Activated T-helper 1 cell treated with anti-CD3 and anti-CD28 coated beads, Interleukin-12 subunit alpha, Interleukin-12 subunit beta, Interleukin-2, Interleukin-4 antibody, amounts not matched to agents 30 ng/mL and 10 ng/mL and 1 ng/mL, durations not matched to agents 14 hours and 24 hours and 36 hours (primary cell): ENCODE measurements at regions not wholly inside any gene's neighbourhood (a gene's known extent, or its start where the extent isn't known, plus 50 kb on each side); places are given as distances from the start of the nearest gene placed in this dataset.

ENCODE experiments used
- DNase-seq: peaks from one replicate; pipeline ENCODE4 v3.0.0; 2021; ENCODE audit warnings: low spot score
- H3K27ac Mint-ChIP-seq: one replicate; pipeline ENCODE4 v1.8.0; 2021; ENCODE audit warnings: mild to moderate bottlenecking, mixed read lengths
- H3K27me3 Mint-ChIP-seq: one replicate; pipeline ENCODE4 v1.8.0; 2022; ENCODE audit warnings: mild to moderate bottlenecking, moderate library complexity, mixed read lengths; ENCODE audit not compliant: insufficient read depth
- H3K36me3 Mint-ChIP-seq: one replicate; pipeline ENCODE4 v1.8.0; 2021; ENCODE audit warnings: low read depth, mixed read lengths
- H3K4me1 Mint-ChIP-seq: one replicate; pipeline ENCODE4 v1.8.0; 2021; ENCODE audit warnings: low read depth, mixed read lengths
- H3K4me3 Mint-ChIP-seq: one replicate; pipeline ENCODE4 v1.8.0; 2021; ENCODE audit warnings: mild to moderate bottlenecking, moderate library complexity, mixed read lengths
- H3K9me3 Mint-ChIP-seq: one replicate; pipeline ENCODE4 v1.8.0; 2021; ENCODE audit warnings: mixed read lengths
- intact Hi-C: fragments of 100-400 bp; cut with micrococcal nuclease; formaldehyde crosslinking; loops from one replicate; pipeline ENCODE4 v1.15.1; 2024

GRCh38 chr10:128915630-128916029 is 551.4 kb upstream of the MGMT start:
- Mint-ChIP-seq H3K9me3 (no peaks in the 10 kb centered on the region), H3K36me3 (no peaks in the 10 kb centered on the region), H3K27me3 (peaks cover 2% of the 10 kb centered on the region), H3K4me1 (peaks cover 4% of the 10 kb centered on the region), H3K27ac (no peak overlapping the region), H3K4me3 (no peak overlapping the region)
- DNase-seq = no peak
- intact Hi-C loops = no loop called here

DNA sequence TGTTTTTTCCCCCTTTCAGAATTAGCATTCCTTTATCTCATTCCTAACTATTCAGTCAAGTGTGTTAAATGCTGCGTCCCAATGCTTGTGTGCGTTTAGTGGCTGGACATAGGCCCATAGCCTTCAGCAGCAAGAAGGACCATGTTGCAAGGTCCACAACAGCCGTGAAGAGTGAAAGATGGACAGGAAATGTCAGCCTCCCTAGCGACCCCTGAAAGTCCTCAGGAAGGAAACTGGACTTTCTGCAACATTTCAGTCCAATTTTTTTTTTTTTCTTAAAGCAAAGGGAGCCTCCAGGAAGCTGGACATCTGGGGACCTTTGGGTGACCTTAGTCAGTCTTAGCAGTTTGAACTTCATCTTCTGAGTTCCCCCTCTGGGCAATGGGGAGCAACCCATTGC is 550.7 kb upstream of the MGMT start:
- intact Hi-C loops = no loop called here
- Mint-ChIP-seq H3K27ac (no peak overlapping the region), H3K4me3 (no peak overlapping the region), H3K36me3 (no peaks in the 10 kb centered on the region), H3K27me3 (peaks cover 2% of the 10 kb centered on the region), H3K9me3 (no peaks in the 10 kb centered on the region), H3K4me1 (peaks cover 4% of the 10 kb centered on the region)
- no peak for DNase-seq

- intact Hi-C loops = no loop called here
- Mint-ChIP-seq H3K36me3 (no peaks in the 10 kb centered on the region), H3K4me3 (no peak overlapping the region), H3K27ac (no peak overlapping the region), H3K9me3 (peaks cover 8% of the 10 kb centered on the region), H3K4me1 (no peaks in the 10 kb centered on the region), H3K27me3 (no peaks in the 10 kb centered on the region)
- DNase-seq = no peak
Measured at GRCh38 chr10:128921389-128922022, 545.5 kb upstream of the MGMT start.

DNA sequence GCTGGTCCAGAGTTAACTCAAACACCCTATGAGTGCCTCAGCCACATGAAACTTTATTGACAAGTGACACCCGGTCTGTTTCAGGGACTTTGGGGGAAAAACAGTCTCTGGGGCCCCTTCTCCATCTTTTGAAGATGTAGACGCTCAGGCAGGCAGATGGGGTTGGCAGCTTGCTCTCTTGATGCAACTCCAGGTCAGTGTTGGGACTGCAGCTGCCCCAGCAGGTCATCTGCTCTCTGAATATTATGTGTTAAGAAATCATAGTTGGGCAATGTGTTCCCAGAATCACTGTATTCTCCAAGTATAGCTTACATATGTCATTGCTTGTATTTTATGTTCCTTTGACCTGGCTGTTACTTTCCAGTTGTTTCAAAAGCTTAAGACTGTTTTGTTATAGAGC is 544.9 kb upstream of the MGMT start:
- H3K27me3 Mint-ChIP-seq = no peaks in the 10 kb centered on the region
- intact Hi-C loops = no loop called here
- DNase-seq = no peak
- H3K4me1 Mint-ChIP-seq = no peaks in the 10 kb centered on the region
- H3K9me3 Mint-ChIP-seq = peaks cover 8% of the 10 kb centered on the region
- H3K27ac Mint-ChIP-seq = no peak overlapping the region
- H3K4me3 Mint-ChIP-seq = no peak overlapping the region
- no peaks in the 10 kb centered on the region for H3K36me3 Mint-ChIP-seq

GRCh38 chr10:128922619-128923196 is 544.3 kb upstream of the MGMT start:
- Mint-ChIP-seq H3K9me3 (peaks cover 8% of the 10 kb centered on the region), H3K36me3 (no peaks in the 10 kb centered on the region), H3K27me3 (no peaks in the 10 kb centered on the region), H3K4me1 (no peaks in the 10 kb centered on the region), H3K4me3 (no peak overlapping the region), H3K27ac (no peak overlapping the region)
- intact Hi-C loops = no loop called here
- no peak for DNase-seq

- Mint-ChIP-seq H3K27me3 (no peaks in the 10 kb centered on the region), H3K4me1 (no peaks in the 10 kb centered on the region), H3K36me3 (no peaks in the 10 kb centered on the region), H3K4me3 (no peak overlapping the region), H3K27ac (no peak overlapping the region), H3K9me3 (peaks cover 10% of the 10 kb centered on the region)
- DNase-seq = no peak
- intact Hi-C loops = no loop called here
Measured at GRCh38 chr10:128924918-128925317, 542.1 kb upstream of the MGMT start.

DNA sequence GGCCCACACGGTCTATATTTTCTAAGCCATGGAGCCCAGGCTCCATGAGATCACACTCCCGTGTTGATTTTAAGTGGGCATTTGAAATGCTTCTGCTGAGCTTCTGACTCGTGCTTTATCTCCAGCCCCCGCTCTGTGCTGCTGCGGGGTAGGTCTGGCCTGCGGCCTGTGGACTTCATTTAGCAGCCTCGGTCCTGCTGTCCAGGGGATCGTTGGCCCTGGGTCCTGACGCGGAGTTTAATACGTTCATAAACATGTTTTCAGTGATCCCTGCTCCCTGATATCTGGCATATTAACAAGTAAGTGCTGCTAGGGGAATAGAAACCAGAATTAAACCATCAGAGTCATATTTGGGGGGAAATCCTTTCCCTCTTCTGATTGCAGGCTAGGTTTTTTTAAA is 540.3 kb upstream of the MGMT start:
- Mint-ChIP-seq H3K27ac (no peak overlapping the region), H3K4me3 (no peak overlapping the region), H3K36me3 (no peaks in the 10 kb centered on the region), H3K9me3 (peaks cover 10% of the 10 kb centered on the region), H3K4me1 (no peaks in the 10 kb centered on the region), H3K27me3 (peaks cover 2% of the 10 kb centered on the region)
- no peak for DNase-seq
- intact Hi-C loops = no loop called here

- no peaks in the 10 kb centered on the region for H3K4me1 Mint-ChIP-seq
- H3K27me3 Mint-ChIP-seq = peaks cover 5% of the 10 kb centered on the region
- intact Hi-C loops = no loop called here
- no peak overlapping the region for H3K27ac Mint-ChIP-seq
- peaks cover 10% of the 10 kb centered on the region for H3K9me3 Mint-ChIP-seq
- H3K36me3 Mint-ChIP-seq = no peaks in the 10 kb centered on the region
- no peak overlapping the region for H3K4me3 Mint-ChIP-seq
- no peak for DNase-seq
Measured at GRCh38 chr10:128927497-128928161, 539.4 kb upstream of the MGMT start.

- Mint-ChIP-seq H3K4me3 (no peak overlapping the region), H3K27me3 (peaks cover 6% of the 10 kb centered on the region), H3K4me1 (no peaks in the 10 kb centered on the region), H3K9me3 (peaks cover 10% of the 10 kb centered on the region), H3K27ac (no peak overlapping the region), H3K36me3 (no peaks in the 10 kb centered on the region)
- intact Hi-C loops = no loop called here
- no peak for DNase-seq
Measured at GRCh38 chr10:128928231-128928836, 538.7 kb upstream of the MGMT start.

DNA sequence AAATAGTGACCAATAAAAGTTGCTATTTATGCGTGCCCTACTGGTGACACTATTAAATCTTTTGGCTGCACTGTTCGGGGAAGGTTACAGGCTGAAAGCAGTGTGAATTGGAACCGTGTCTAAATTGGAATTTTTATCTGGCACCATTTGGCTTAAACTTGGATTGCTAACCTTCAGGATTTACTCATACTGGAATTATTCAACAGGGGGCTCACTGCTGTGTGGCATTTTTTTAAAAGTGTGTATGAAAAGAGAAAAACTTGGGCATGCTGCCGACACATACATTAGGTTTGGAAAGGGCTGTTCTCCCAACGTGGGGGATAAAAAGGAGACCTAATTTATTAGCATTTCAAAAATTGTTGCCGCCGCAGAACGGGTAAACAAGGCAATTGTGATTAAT is 537.9 kb upstream of the MGMT start:
- Mint-ChIP-seq H3K4me1 (no peaks in the 10 kb centered on the region), H3K4me3 (no peak overlapping the region), H3K27ac (no peak overlapping the region), H3K27me3 (peaks cover 6% of the 10 kb centered on the region), H3K36me3 (no peaks in the 10 kb centered on the region), H3K9me3 (peaks cover 10% of the 10 kb centered on the region)
- intact Hi-C loops = no loop called here
- DNase-seq = no peak

DNA sequence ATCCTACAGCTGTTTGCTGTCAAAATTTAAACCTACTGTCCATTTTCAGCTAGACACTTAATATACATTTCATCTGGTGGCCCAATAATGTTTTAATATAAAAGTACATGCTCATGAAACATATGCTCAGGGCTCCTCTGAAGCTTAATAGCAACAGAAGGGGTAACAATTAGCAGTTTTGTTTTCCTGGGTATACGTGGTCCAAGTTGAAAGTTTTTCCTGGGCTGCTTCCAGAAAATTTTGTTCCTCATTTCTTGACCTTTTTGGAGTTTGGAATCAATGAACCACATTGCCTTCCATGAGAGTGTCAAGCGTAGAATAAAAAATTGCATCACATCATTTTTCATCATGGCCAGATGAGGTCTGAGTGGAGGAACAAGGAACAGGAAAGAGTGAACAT is 537.3 kb upstream of the MGMT start:
- intact Hi-C loops = no loop called here
- Mint-ChIP-seq H3K27me3 (peaks cover 6% of the 10 kb centered on the region), H3K4me3 (no peak overlapping the region), H3K9me3 (peaks cover 10% of the 10 kb centered on the region), H3K27ac (no peak overlapping the region), H3K36me3 (no peaks in the 10 kb centered on the region), H3K4me1 (no peaks in the 10 kb centered on the region)
- DNase-seq = no peak

DNA sequence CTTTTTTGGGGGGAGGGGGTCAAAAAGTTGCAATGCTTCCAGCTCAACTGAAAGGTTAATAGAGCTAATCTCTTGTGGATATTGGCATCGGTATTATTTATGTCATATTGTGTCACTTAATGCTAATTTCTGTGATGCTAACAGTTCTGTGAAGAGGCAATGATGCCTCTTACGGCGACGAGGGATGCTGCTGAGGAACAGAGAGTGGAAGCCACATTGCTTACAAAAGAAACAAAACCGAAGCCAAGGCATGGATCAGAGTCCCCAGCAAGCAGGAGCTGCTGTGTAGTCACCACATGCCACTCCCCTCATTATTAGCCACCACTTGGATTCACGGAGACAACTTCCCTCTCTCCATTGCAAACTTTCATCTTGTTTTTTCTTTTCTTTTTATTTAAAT is 536.5 kb upstream of the MGMT start:
- intact Hi-C loops = no loop called here
- Mint-ChIP-seq H3K9me3 (peaks cover 9% of the 10 kb centered on the region), H3K4me1 (no peaks in the 10 kb centered on the region), H3K27me3 (peaks cover 6% of the 10 kb centered on the region), H3K27ac (no peak overlapping the region), H3K36me3 (no peaks in the 10 kb centered on the region), H3K4me3 (no peak overlapping the region)
- DNase-seq = no peak

DNA sequence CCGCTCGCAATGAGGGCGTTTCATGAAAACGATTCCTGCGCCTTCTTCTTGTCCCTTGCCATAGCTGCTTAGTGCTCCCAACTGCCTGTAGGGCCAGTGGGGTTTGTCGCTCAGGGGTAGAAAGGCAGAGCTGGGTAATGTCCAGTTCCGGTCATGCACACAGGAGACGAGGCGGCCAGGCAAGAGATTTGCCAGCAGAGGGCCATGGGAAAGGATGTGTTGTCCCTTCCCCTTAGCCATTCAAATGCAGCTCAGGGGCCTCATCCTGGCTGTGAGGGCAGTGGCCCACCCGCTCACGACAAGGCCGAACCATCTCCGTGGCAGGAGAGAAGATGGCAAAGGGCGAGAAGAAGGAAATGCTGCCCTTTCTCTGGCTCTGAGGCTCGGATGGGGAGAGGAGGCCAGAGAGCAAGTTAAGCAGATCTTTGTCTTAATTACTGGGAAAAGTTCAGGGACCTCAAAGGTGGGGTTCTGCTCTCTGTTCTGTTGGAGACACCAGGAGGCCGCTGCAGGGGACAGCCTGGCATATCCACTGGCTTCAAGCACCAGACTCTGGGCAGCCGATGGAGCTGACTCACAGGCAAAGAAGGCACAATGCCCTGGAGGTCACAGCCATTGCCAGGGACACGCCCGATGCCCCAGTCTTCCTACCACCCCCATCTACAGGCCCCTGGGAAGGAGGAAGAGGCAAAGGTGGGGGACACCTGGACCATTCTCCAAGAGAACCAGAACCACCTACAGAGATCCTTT is 534.8 kb upstream of the MGMT start:
- DNase-seq = no peak
- Mint-ChIP-seq H3K27ac (no peak overlapping the region), H3K9me3 (peaks cover 3% of the 10 kb centered on the region), H3K4me3 (no peak overlapping the region), H3K27me3 (peaks cover 9% of the 10 kb centered on the region), H3K4me1 (no peaks in the 10 kb centered on the region), H3K36me3 (no peaks in the 10 kb centered on the region)
- intact Hi-C loops = no loop called here
